Mesenchymal stem cell (in vitro differentiated cells and primary cell): ENCODE measurements at regions not wholly inside any gene's neighbourhood (a gene's known extent, or its start where the extent isn't known, plus 50 kb on each side); places are given as distances from the start of the nearest gene placed in this dataset.

Experiments used
- DNase-seq: peaks from one replicate; pipeline ENCODE4 v3.0.0-alpha.2; 2013
- H2AFZ ChIP-seq: one replicate; pipeline ENCODE4 v1.6.1; 2013; ENCODE audit warnings: low read depth, mild to moderate bottlenecking, control low read depth, inconsistent platforms, low read length, moderate library complexity
- H2AK5ac ChIP-seq: 2 replicates; pipeline ENCODE4 v1.6.1; 2013; ENCODE audit warnings: low read length, moderate library complexity, mild to moderate bottlenecking, inconsistent platforms; ENCODE audit not compliant: severe bottlenecking
- H2BK120ac ChIP-seq: one replicate; pipeline ENCODE4 v1.6.1; 2013; ENCODE audit warnings: low read depth, mild to moderate bottlenecking, inconsistent platforms, low read length, moderate library complexity
- H2BK12ac ChIP-seq, 2 experiments: one replicate each; pipeline ENCODE4 v1.6.1; 2013; ENCODE audit warnings: inconsistent platforms in 2 of 2, low read length in 2 of 2, mild to moderate bottlenecking in 2 of 2, moderate library complexity in 2 of 2, control low read depth in 1 of 2
- H2BK15ac ChIP-seq: one replicate; pipeline ENCODE4 v1.6.1; 2013; ENCODE audit warnings: mild to moderate bottlenecking, low read depth, inconsistent platforms; ENCODE audit not compliant: poor library complexity, severe bottlenecking
- H2BK5ac ChIP-seq: 2 replicates; pipeline ENCODE4 v1.6.1; 2013; ENCODE audit warnings: low read depth, mild to moderate bottlenecking, low read length, control low read depth, inconsistent platforms; ENCODE audit not compliant: poor library complexity, severe bottlenecking
- H3K14ac ChIP-seq, 2 experiments: one replicate each; pipeline ENCODE4 v1.6.1; 2013; ENCODE audit warnings: inconsistent platforms in 2 of 2, low read length in 2 of 2, control low read depth in 1 of 2, mild to moderate bottlenecking in 1 of 2, moderate library complexity in 1 of 2
- H3K18ac ChIP-seq, 2 experiments: one replicate each; pipeline ENCODE4 v1.6.1; 2013; ENCODE audit warnings: inconsistent platforms in 2 of 2, low read length in 2 of 2, control low read depth in 1 of 2, low read depth in 1 of 2, mild to moderate bottlenecking in 1 of 2
- H3K23ac ChIP-seq, 2 experiments: one replicate each; pipeline ENCODE4 v1.6.1; 2013; ENCODE audit warnings: inconsistent platforms in 2 of 2, low read length in 2 of 2, mild to moderate bottlenecking in 2 of 2, moderate library complexity in 2 of 2, control low read depth in 1 of 2
- H3K27ac ChIP-seq: 2 replicates; pipeline ENCODE4 v1.5.1; 2013; ENCODE audit warnings: mild to moderate bottlenecking, moderate library complexity, low read length, control low read depth, inconsistent platforms; ENCODE audit not compliant: poor library complexity, severe bottlenecking
- H3K27me3 ChIP-seq, 2 experiments: 2 replicates each; pipeline versions ENCODE4 v1.6.1 to v1.7.0; 2013; ENCODE audit warnings: low read length in 2 of 2, mild to moderate bottlenecking in 2 of 2, moderate library complexity in 2 of 2, control low read depth in 1 of 2, inconsistent platforms in 1 of 2; ENCODE audit not compliant: control insufficient read depth in 1 of 2, insufficient read depth in 1 of 2
- H3K36me3 ChIP-seq, 2 experiments: 2 replicates each; pipeline versions ENCODE4 v1.6.1 to v1.7.0; 2013; ENCODE audit warnings: low read length in 2 of 2, control low read depth in 1 of 2, inconsistent platforms in 1 of 2, low read depth in 1 of 2, mild to moderate bottlenecking in 1 of 2; ENCODE audit not compliant: insufficient read depth in 2 of 2, control insufficient read depth in 1 of 2
- H3K4ac ChIP-seq, 2 experiments: one replicate each; pipeline ENCODE4 v1.6.1; 2013; ENCODE audit warnings: inconsistent platforms in 2 of 2, low read length in 2 of 2, mild to moderate bottlenecking in 2 of 2, moderate library complexity in 2 of 2, control low read depth in 1 of 2, low read depth in 1 of 2
- H3K4me1 ChIP-seq: 2 replicates; pipeline ENCODE4 v1.6.1; 2013; ENCODE audit warnings: low read depth, low read length, control low read depth; ENCODE audit not compliant: control insufficient read depth, insufficient read depth
- H3K4me2 ChIP-seq: 2 replicates; pipeline ENCODE4 v1.6.1; 2013; ENCODE audit warnings: low read length, mild to moderate bottlenecking, inconsistent platforms; ENCODE audit not compliant: poor library complexity, severe bottlenecking
- H3K4me3 ChIP-seq, 2 experiments: 2 replicates each; pipeline versions ENCODE4 v1.5.1 to v1.7.0; 2013; ENCODE audit warnings: low read length in 2 of 2, mild to moderate bottlenecking in 2 of 2, control low read depth in 1 of 2, low read depth in 1 of 2; ENCODE audit not compliant: insufficient read depth in 1 of 2
- H3K79me1 ChIP-seq: replicated peaks from 2 replicates; pipeline ENCODE4 v1.6.1; 2013; ENCODE audit warnings: mild to moderate bottlenecking, control low read depth, low read length, inconsistent platforms; ENCODE audit not compliant: poor library complexity, severe bottlenecking
- H3K9ac ChIP-seq: 2 replicates; pipeline ENCODE4 v1.7.0; 2013; ENCODE audit warnings: mild to moderate bottlenecking, low read length, moderate library complexity
- H3K9me3 ChIP-seq: 2 replicates; pipeline ENCODE4 v1.7.0; 2013; ENCODE audit warnings: mild to moderate bottlenecking, low read length; ENCODE audit not compliant: control insufficient read depth
- H4K8ac ChIP-seq: one replicate; pipeline ENCODE4 v1.6.1; 2013; ENCODE audit warnings: inconsistent platforms, mild to moderate bottlenecking, low read length, moderate library complexity
- H4K91ac ChIP-seq: one replicate; pipeline ENCODE4 v1.6.1; 2013; ENCODE audit warnings: mild to moderate bottlenecking, low read length, inconsistent platforms
- WGBS: methylation state at CpG from one replicate; pipeline ENCODE4 v1.1.7; 2013; ENCODE audit warnings: mixed read lengths; 5-methylcytosine and 5-hydroxymethylcytosine counted together

- Histone ChIP-seq H3K4me1 (peaks cover 5% of the 10 kb centered on the region), H3K18ac (no peak overlapping the region), H2AFZ (no peak overlapping the region), H2BK12ac (no peak overlapping the region), H3K14ac (no peak overlapping the region), H2BK15ac (no peak overlapping the region), H3K27me3 (peaks cover 0 to 5% of the 10 kb centered on the region in 2 experiments), H3K27ac (no peak overlapping the region), H3K4me3 (no peak overlapping the region), H2BK5ac (no peak overlapping the region), H4K91ac (no peak overlapping the region), H2BK120ac (no peak overlapping the region), H2AK5ac (no peak overlapping the region), H4K8ac (no peak overlapping the region), H3K4ac (no peak overlapping the region), H3K79me1 (peaks cover 18% of the 10 kb centered on the region), H3K4me2 (no peak overlapping the region), H3K9me3 (no peaks in the 10 kb centered on the region), H3K36me3 (no peaks in the 10 kb centered on the region), H3K9ac (no peak overlapping the region), H3K23ac (no peak overlapping the region)
- DNase-seq = no peak
- WGBS = 66% methylated on average over 3 of the region's 7 CpGs
Measured at GRCh38 chr16:85345129-85345639, 232.9 kb upstream of the CIBAR2 start.

- Histone ChIP-seq H3K4me2 (no peak overlapping the region), H2AK5ac (no peak overlapping the region), H4K8ac (no peak overlapping the region), H2BK15ac (no peak overlapping the region), H2BK12ac (peak overlapping the region in 1 of 2 experiments; percentile 83), H2AFZ (no peak overlapping the region), H2BK120ac (no peak overlapping the region), H4K91ac (no peak overlapping the region), H3K23ac (no peak overlapping the region), H3K4me1 (peaks cover 11% of the 10 kb centered on the region), H3K79me1 (peaks cover 21% of the 10 kb centered on the region), H3K27me3 (peaks cover 0 to 5% of the 10 kb centered on the region in 2 experiments), H3K4ac (peak overlapping the region in 1 of 2 experiments; percentile 28), H3K27ac (no peak overlapping the region), H3K4me3 (no peak overlapping the region), H2BK5ac (no peak overlapping the region), H3K18ac (no peak overlapping the region), H3K36me3 (no peaks in the 10 kb centered on the region), H3K9me3 (no peaks in the 10 kb centered on the region), H3K9ac (no peak overlapping the region), H3K14ac (no peak overlapping the region)
- 96% methylated on average over 12 of the region's 12 CpGs for WGBS
- DNase-seq = no peak
Measured at GRCh38 chr16:85346404-85347212, 234.3 kb upstream of the CIBAR2 start.

- 77% methylated on average over 11 of the region's 11 CpGs for WGBS
- no peak overlapping the region for H3K4me2 ChIP-seq
- no peak overlapping the region for H2BK5ac ChIP-seq
- DNase-seq = peak; percentile 54
- no peaks in the 10 kb centered on the region for H3K9me3 ChIP-seq
- H3K79me1 ChIP-seq = peaks cover 17% of the 10 kb centered on the region
- H3K36me3 ChIP-seq = no peaks in the 10 kb centered on the region
- H2BK120ac ChIP-seq = no peak overlapping the region
- no peak overlapping the region for H3K23ac ChIP-seq
- peak overlapping the region in 1 of 2 experiments; percentile 42 for H2BK12ac ChIP-seq
- H3K27ac ChIP-seq = no peak overlapping the region
- no peak overlapping the region for H2BK15ac ChIP-seq
- no peak overlapping the region for H3K14ac ChIP-seq
- H3K4me3 ChIP-seq = no peak overlapping the region
- no peak overlapping the region for H2AFZ ChIP-seq
- H3K4me1 ChIP-seq = peaks cover 12% of the 10 kb centered on the region
- H3K18ac ChIP-seq = peak overlapping the region in 1 of 2 experiments; percentile 48
- no peak overlapping the region for H3K4ac ChIP-seq
- H2AK5ac ChIP-seq = no peak overlapping the region
- H3K27me3 ChIP-seq = peaks cover 0 to 2% of the 10 kb centered on the region in 2 experiments
- H4K91ac ChIP-seq = no peak overlapping the region
- no peak overlapping the region for H3K9ac ChIP-seq
- H4K8ac ChIP-seq = no peak overlapping the region
Measured at GRCh38 chr16:85347213-85347591, 234.9 kb upstream of the CIBAR2 start.

- no peak for DNase-seq
- no peak overlapping the region for H3K4me2 ChIP-seq
- H4K91ac ChIP-seq = no peak overlapping the region
- peak overlapping the region in 1 of 2 experiments; percentile 21 for H3K18ac ChIP-seq
- H2BK15ac ChIP-seq = no peak overlapping the region
- H2BK120ac ChIP-seq = no peak overlapping the region
- peak overlapping the region in 1 of 2 experiments; percentile 32 for H3K4ac ChIP-seq
- no peak overlapping the region for H3K27ac ChIP-seq
- H3K79me1 ChIP-seq = peaks cover 22% of the 10 kb centered on the region
- H3K27me3 ChIP-seq = no peaks in the 10 kb centered on the region
- H4K8ac ChIP-seq = no peak overlapping the region
- H2AFZ ChIP-seq = no peak overlapping the region
- H2BK5ac ChIP-seq = no peak overlapping the region
- H3K14ac ChIP-seq = no peak overlapping the region
- peak overlapping the region; percentile 7 to 87 for H2BK12ac ChIP-seq
- no peak overlapping the region for H2AK5ac ChIP-seq
- no peaks in the 10 kb centered on the region for H3K9me3 ChIP-seq
- WGBS = 97% methylated on average over 12 of the region's 12 CpGs
- no peaks in the 10 kb centered on the region for H3K36me3 ChIP-seq
- H3K23ac ChIP-seq = no peak overlapping the region
- peaks cover 12% of the 10 kb centered on the region for H3K4me1 ChIP-seq
- no peak overlapping the region for H3K9ac ChIP-seq
- H3K4me3 ChIP-seq = no peak overlapping the region
Measured at GRCh38 chr16:85348065-85348840, 236.0 kb upstream of the CIBAR2 start.
